Cardiac fibroblast (primary cell): ENCODE measurements at regions not wholly inside any gene's neighbourhood (a gene's known extent, or its start where the extent isn't known, plus 50 kb on each side); places are given as distances from the start of the nearest gene placed in this dataset.
A peak's percentile ranks its signal among the peaks of the same experiment; 100 is the strongest.

Experiments used
- DNase-seq, 2 donors: peaks; one replicate each; pipeline versions ENCODE4 v3.0.0 to v3.0.0-alpha.2; 2010; ENCODE audit warnings: low read depth in 2 of 2
- H3K4me3 ChIP-seq, 2 donors: replicated peaks in 1 of 2; 1 replicate in 1 of 2; 2 replicates in 1 of 2; pipeline ENCODE4 v1.5.1; 2011; ENCODE audit warnings: low read depth in 2 of 2, low read length in 2 of 2, mild to moderate bottlenecking in 2 of 2, moderate library complexity in 1 of 2
- CTCF ChIP-seq: IDR thresholded peaks from one replicate; pipeline ENCODE4 v1.5.1; 2011; ENCODE audit warnings: low read depth, mild to moderate bottlenecking, low read length, inconsistent platforms

GRCh38 chr21:27734146-27734545, 767.3 kb upstream of the ADAMTS5 start:
- no peak overlapping the region for H3K4me3 ChIP-seq
- DNase-seq, result peak; percentile 81 to 85
- TF ChIP-seq CTCF, result no peak

GRCh38 chr21:27725916-27726315, 759.0 kb upstream of the ADAMTS5 start:
- DNase-seq, result peak in 1 of 2 donors; percentile 9
- no peak for TF ChIP-seq CTCF
- H3K4me3 ChIP-seq, result no peak overlapping the region

- no peak for TF ChIP-seq CTCF
- no peak overlapping the region for H3K4me3 ChIP-seq
- no peak for DNase-seq
These were observed 755.2 kb upstream of the ADAMTS5 start for GRCh38 chr21:27722095-27722494.

- no peak for DNase-seq
These were observed 754.8 kb upstream of the ADAMTS5 start for GRCh38 chr21:27721675-27722074.

GRCh38 chr21:27719226-27719625, 752.3 kb upstream of the ADAMTS5 start:
- H3K4me3 ChIP-seq, result no peak overlapping the region
- TF ChIP-seq CTCF, result no peak
- no peak for DNase-seq

More at GRCh38 chr21:27721675-27722074, 754.8 kb upstream of the ADAMTS5 start:
- H3K4me3 ChIP-seq, result no peak overlapping the region
- no peak for TF ChIP-seq CTCF

- DNase-seq, result no peak
- TF ChIP-seq CTCF, result no peak
- H3K4me3 ChIP-seq, result no peak overlapping the region
These were observed 748.2 kb upstream of the ADAMTS5 start for GRCh38 chr21:27715131-27715530.
